ENCODE measurements at regions not wholly inside any gene's neighbourhood (a gene's known extent, or its start where the extent isn't known, plus 50 kb on each side); places are given as distances from the start of the nearest gene placed in this dataset.

GRCh38 chr1:105005594-105006195 is 1256.0 kb downstream of the AMY1C start:
- no peak for TF ChIP-seq EP300 (IDR thresholded peaks at IDR 0.05)
- TF ChIP-seq CTCF (IDR thresholded peaks at IDR 0.05): no peak
- TF ChIP-seq POLR2A (IDR thresholded peaks at IDR 0.05): no peak
- no peaks in the 10 kb centered on the region for H3K27me3 ChIP-seq
- H3K4me1 ChIP-seq (ENCODE audit: insufficient read depth): no peaks in the 10 kb centered on the region
- no peaks in the 10 kb centered on the region for H3K36me3 ChIP-seq
- H3K4me3 ChIP-seq: no peak overlapping the region
- no peak for DNase-seq
- no peaks in the 10 kb centered on the region for H3K9me3 ChIP-seq
- intact Hi-C loops (cut with DNase I): no loop called here
- no peak overlapping the region for H3K27ac ChIP-seq
- WGBS, 3 donors: 91 to 94% (median 93%) methylated on average over 7 of the region's 7 CpGs

GRCh38 chr1:105017587-105017986 is 1267.9 kb downstream of the AMY1C start:
- H3K9me3 ChIP-seq: no peaks in the 10 kb centered on the region
- no peaks in the 10 kb centered on the region for H3K36me3 ChIP-seq
- H3K4me1 ChIP-seq (ENCODE audit: insufficient read depth): no peaks in the 10 kb centered on the region
- no peak overlapping the region for H3K27ac ChIP-seq
- 70 to 83% (median 75%) methylated on average over 7 of the region's 7 CpGs for WGBS, 3 donors
- no peak overlapping the region for H3K4me3 ChIP-seq
- TF ChIP-seq EP300 (IDR thresholded peaks at IDR 0.05) (no peak), POLR2A (IDR thresholded peaks at IDR 0.05) (no peak), CTCF (IDR thresholded peaks at IDR 0.05) (no peak)
- peaks cover 2% of the 10 kb centered on the region for H3K27me3 ChIP-seq
- DNase-seq: no peak
- intact Hi-C loops (cut with DNase I): no loop called here

GRCh38 chr1:105023719-105024118 is 1274.0 kb downstream of the AMY1C start:
- no peaks in the 10 kb centered on the region for H3K4me1 ChIP-seq (ENCODE audit: insufficient read depth)
- intact Hi-C loops (cut with DNase I): no loop called here
- TF ChIP-seq POLR2A (IDR thresholded peaks at IDR 0.05) (no peak), CTCF (IDR thresholded peaks at IDR 0.05) (no peak), EP300 (IDR thresholded peaks at IDR 0.05) (no peak)
- peaks cover 2% of the 10 kb centered on the region for H3K27me3 ChIP-seq
- no peak for DNase-seq
- H3K27ac ChIP-seq: no peak overlapping the region
- no peaks in the 10 kb centered on the region for H3K36me3 ChIP-seq
- no peak overlapping the region for H3K4me3 ChIP-seq
- H3K9me3 ChIP-seq: no peaks in the 10 kb centered on the region

GRCh38 chr1:105027838-105028471 is 1278.3 kb downstream of the AMY1C start:
- TF ChIP-seq POLR2A (IDR thresholded peaks at IDR 0.05): no peak
- TF ChIP-seq EP300 (IDR thresholded peaks at IDR 0.05): no peak
- TF ChIP-seq CTCF (IDR thresholded peaks at IDR 0.05): no peak
- Histone ChIP-seq H3K9me3 (no peaks in the 10 kb centered on the region), H3K4me3 (no peak overlapping the region), H3K4me1 (ENCODE audit: insufficient read depth) (no peaks in the 10 kb centered on the region), H3K27ac (no peak overlapping the region), H3K36me3 (no peaks in the 10 kb centered on the region), H3K27me3 (no peaks in the 10 kb centered on the region)
- intact Hi-C loops (cut with DNase I): no loop called here
- no peak for DNase-seq
- 80 to 85% (median 80%) methylated on average over 3 of the region's 3 CpGs for WGBS, 3 donors
